ENCODE measurements at regions not wholly inside any gene's neighbourhood (a gene's known extent, or its start where the extent isn't known, plus 50 kb on each side); places are given as distances from the start of the nearest gene placed in this dataset.

- Histone ChIP-seq H3K27me3 (no peaks in the 10 kb centered on the region), H3K27ac (no peak overlapping the region), H3K9me3 (no peaks in the 10 kb centered on the region), H3K4me3 (no peak overlapping the region), H3K36me3 (no peaks in the 10 kb centered on the region), H3K4me1 (no peaks in the 10 kb centered on the region)
- DNase-seq, result no peak
- TF ChIP-seq CTCF (IDR thresholded peaks at IDR 0.05) (no peak), POLR2A (IDR thresholded peaks at IDR 0.05) (no peak)
- intact Hi-C loops (cut with DNase I; ENCODE audit: low total_unique reads), result no loop called here
Observed at GRCh38 chr16:59991171-59991570, 1257.1 kb upstream of the GOT2 start.

- Histone ChIP-seq H3K4me3 (no peak overlapping the region), H3K4me1 (no peaks in the 10 kb centered on the region), H3K9me3 (no peaks in the 10 kb centered on the region), H3K27ac (no peak overlapping the region), H3K36me3 (no peaks in the 10 kb centered on the region), H3K27me3 (no peaks in the 10 kb centered on the region)
- DNase-seq, result no peak
- TF ChIP-seq CTCF (IDR thresholded peaks at IDR 0.05) (no peak), POLR2A (IDR thresholded peaks at IDR 0.05) (no peak)
- intact Hi-C loops (cut with DNase I; ENCODE audit: low total_unique reads), result no loop called here
Observed at GRCh38 chr16:59988591-59988990, 1254.5 kb upstream of the GOT2 start.

- H3K4me3 ChIP-seq, result no peak overlapping the region
- H3K36me3 ChIP-seq, result no peaks in the 10 kb centered on the region
- H3K4me1 ChIP-seq, result no peaks in the 10 kb centered on the region
- no peak for DNase-seq
- no peak overlapping the region for H3K27ac ChIP-seq
- no peaks in the 10 kb centered on the region for H3K9me3 ChIP-seq
- TF ChIP-seq POLR2A (IDR thresholded peaks at IDR 0.05), result no peak
- no peak for TF ChIP-seq CTCF (IDR thresholded peaks at IDR 0.05)
- H3K27me3 ChIP-seq, result no peaks in the 10 kb centered on the region
- intact Hi-C loops (cut with DNase I; ENCODE audit: low total_unique reads), result no loop called here
Observed at GRCh38 chr16:59975953-59976352, 1241.8 kb upstream of the GOT2 start.

GRCh38 chr16:59973966-59974365 lies 1239.8 kb upstream of the GOT2 start:
- Histone ChIP-seq H3K9me3 (no peaks in the 10 kb centered on the region), H3K4me1 (no peaks in the 10 kb centered on the region), H3K4me3 (no peak overlapping the region), H3K36me3 (no peaks in the 10 kb centered on the region), H3K27me3 (no peaks in the 10 kb centered on the region), H3K27ac (no peak overlapping the region)
- intact Hi-C loops (cut with DNase I; ENCODE audit: low total_unique reads), result no loop called here
- TF ChIP-seq CTCF (IDR thresholded peaks at IDR 0.05), result no peak
- TF ChIP-seq POLR2A (IDR thresholded peaks at IDR 0.05), result no peak
- no peak for DNase-seq

- no peaks in the 10 kb centered on the region for H3K4me1 ChIP-seq
- no peaks in the 10 kb centered on the region for H3K27me3 ChIP-seq
- no peak for DNase-seq
- H3K36me3 ChIP-seq, result no peaks in the 10 kb centered on the region
- intact Hi-C loops (cut with DNase I; ENCODE audit: low total_unique reads), result no loop called here
- no peaks in the 10 kb centered on the region for H3K9me3 ChIP-seq
- H3K4me3 ChIP-seq, result no peak overlapping the region
- no peak overlapping the region for H3K27ac ChIP-seq
- TF ChIP-seq CTCF (IDR thresholded peaks at IDR 0.05), result no peak
- no peak for TF ChIP-seq POLR2A (IDR thresholded peaks at IDR 0.05)
Observed at GRCh38 chr16:59971264-59971663, 1237.1 kb upstream of the GOT2 start.

All from uterus (tissue), 3 donors.